HepG2 (cell line): ENCODE measurements at regions not wholly inside any gene's neighbourhood (a gene's known extent, or its start where the extent isn't known, plus 50 kb on each side); places are given as distances from the start of the nearest gene placed in this dataset.

Experiments
- ATAC-seq: fragments of 200-7000 bp; cut with Tn5 transposase; 3 replicates; pipeline ENCODE4 v1.9.1; 2020; ENCODE audit warnings: mild to moderate bottlenecking, moderate library complexity
- BruUV-seq: library from RNA; stranded (reverse); fragments of 400-500 nt; replicated peaks from 2 replicates; lab custom pipeline; 2021; lab: Mats Ljungman, UMichigan
- CTCF ChIA-PET: fragments of 300-600 bp; formaldehyde crosslinking; extraction: SDS; loops from one replicate; lab custom pipeline; 2021; ENCODE audit warnings: low total read pairs, inconsistent platforms, low intra/inter-chr PET ratio; lab: Yijun Ruan, JAX
- POLR2A ChIA-PET: fragments of 350-600 bp; sonication (Branson Sonifier 250); formaldehyde crosslinking; loops from one replicate; lab custom pipeline; 2020; ENCODE audit warnings: antibody characterized with exemption, inconsistent platforms; lab: Yijun Ruan, JAX
- DNase-seq: peaks from one replicate; pipeline ENCODE4 v3.0.0-alpha.2; 2015; ENCODE audit warnings: low spot score
- FAIRE-seq: peaks from 3 replicates; lab custom pipeline; 2011; peaks lifted over from hg19 to GRCh38; lab: Jason Lieb, UNC
- H2AFZ ChIP-seq: one replicate; pipeline ENCODE4 v1.6.1; 2011; ENCODE audit warnings: low read length, inconsistent platforms
- H3K27ac ChIP-seq: fragments of 300-600 bp; 3 replicates; pipeline ENCODE4 v1.8.0; 2011; ENCODE audit warnings: mixed run types, mild to moderate bottlenecking, mixed read lengths, low read length, inconsistent platforms; ENCODE audit not compliant: insufficient read depth; ENCODE audit errors: extremely low read length
- H3K27me3 ChIP-seq, 2 experiments: fragments of 200-600 bp in 1 of 2; 2 replicates in 1 of 2; 3 replicates in 1 of 2; pipeline versions ENCODE4 v1.6.0 to v1.8.0; 2011; ENCODE audit warnings: low read length in 2 of 2, mild to moderate bottlenecking in 2 of 2, moderate library complexity in 2 of 2, inconsistent platforms in 1 of 2; ENCODE audit not compliant: insufficient read depth in 2 of 2, control insufficient read depth in 1 of 2
- H3K36me3 ChIP-seq, 2 experiments: fragments of 200-600 bp in 1 of 2; replicated peaks in 1 of 2; 2 replicates in 1 of 2; 3 replicates in 1 of 2; pipeline versions ENCODE4 v1.5.1 to v1.8.0; 2011; ENCODE audit warnings: low read length in 2 of 2, inconsistent platforms in 1 of 2; ENCODE audit not compliant: insufficient read depth in 2 of 2, control insufficient read depth in 1 of 2
- H3K4me1 ChIP-seq: 2 replicates; pipeline ENCODE4 v1.5.1; 2012; ENCODE audit warnings: low read length, inconsistent platforms; ENCODE audit not compliant: insufficient read depth
- H3K4me2 ChIP-seq: 2 replicates; pipeline ENCODE4 v1.6.0; 2011; ENCODE audit warnings: low read depth, low read length, inconsistent platforms
- H3K4me3 ChIP-seq, 3 experiments: fragments of 200-600 bp in 1 of 3; sonication (generic), shearing (Covaris generic) in 1 of 3; replicated peaks in 1 of 3; 2 replicates each; pipeline ENCODE4 v1.5.1; 2011 to 2016; ENCODE audit warnings: low read length in 3 of 3, inconsistent platforms in 2 of 3, low read depth in 2 of 3, mild to moderate bottlenecking in 2 of 3, control low read depth in 1 of 3, mixed read lengths in 1 of 3; ENCODE audit not compliant: insufficient read depth in 1 of 3
- H3K79me2 ChIP-seq: one replicate; pipeline ENCODE4 v1.6.1; 2011; ENCODE audit warnings: low read length, inconsistent platforms; ENCODE audit not compliant: insufficient read depth
- H3K9ac ChIP-seq: 2 replicates; pipeline ENCODE4 v1.6.0; 2011; ENCODE audit warnings: mild to moderate bottlenecking, low read depth, low read length, inconsistent platforms; ENCODE audit not compliant: insufficient read depth
- H3K9me3 ChIP-seq: 2 replicates; pipeline ENCODE4 v1.5.1; 2012; ENCODE audit warnings: mild to moderate bottlenecking, low read length
- H4K20me1 ChIP-seq: 2 replicates; pipeline ENCODE4 v1.6.0; 2011; ENCODE audit warnings: inconsistent platforms, mild to moderate bottlenecking, low read length, moderate library complexity; ENCODE audit not compliant: insufficient read depth
- CCDC6 ChIP-seq: sonication (generic); formaldehyde crosslinking; IDR thresholded peaks from 2 replicates; pipeline ENCODE4 v1.8.1; 2022; ENCODE audit warnings: mild to moderate bottlenecking, missing genetic modification reagents, moderate library complexity
- FIP1L1 ChIP-seq: fragments of 200-400 bp; formaldehyde crosslinking; IDR thresholded peaks from 2 replicates; pipeline ENCODE4 v1.6.1; 2018; ENCODE audit warnings: low read depth, mild to moderate bottlenecking, low read length, moderate library complexity, borderline replicate concordance; ENCODE audit not compliant: insufficient read depth
- HOXA9 ChIP-seq: sonication (generic); formaldehyde crosslinking; IDR thresholded peaks from 2 replicates; pipeline ENCODE4 v1.8.1; 2022; ENCODE audit warnings: missing genetic modification reagents, mild to moderate bottlenecking, moderate library complexity, borderline replicate concordance
- KMT2A ChIP-seq: sonication (generic); formaldehyde crosslinking; IDR thresholded peaks from 2 replicates; pipeline ENCODE4 v1.4.0; 2020; ENCODE audit warnings: missing genetic modification reagents
- NBN ChIP-seq: fragments of 450-650 bp; conservative IDR thresholded peaks from 2 replicates; pipeline ENCODE4 v1.6.1; 2017
- NFRKB ChIP-seq: fragments of 450-650 bp; IDR thresholded peaks from 2 replicates; pipeline ENCODE4 v1.6.1; 2017
- POGK ChIP-seq: sonication (generic); formaldehyde crosslinking; conservative IDR thresholded peaks from 2 replicates; pipeline ENCODE4 v1.8.0; 2022; ENCODE audit warnings: mild to moderate bottlenecking, moderate library complexity, missing genetic modification reagents
- RNF2 ChIP-seq: fragments of 450-650 bp; conservative IDR thresholded peaks from 2 replicates; pipeline ENCODE4 v1.6.1; 2016; ENCODE audit warnings: low read depth
- SRF ChIP-seq: IDR thresholded peaks from 2 replicates; pipeline ENCODE4 v1.6.1; 2011; ENCODE audit warnings: mild to moderate bottlenecking, low read depth, low read length, moderate library complexity
- THAP11 ChIP-seq: IDR thresholded peaks from 2 replicates; pipeline ENCODE4 v1.6.1; 2016; ENCODE audit warnings: missing biosample characterization, missing genetic modification reagents
- THRA ChIP-seq: sonication (generic); formaldehyde crosslinking; IDR thresholded peaks from 2 replicates; pipeline ENCODE4 v1.4.0; 2020; ENCODE audit warnings: missing genetic modification reagents, borderline replicate concordance
- ZBTB3 ChIP-seq: sonication (generic); formaldehyde crosslinking; IDR thresholded peaks from 2 replicates; pipeline ENCODE4 v1.4.0; 2020; ENCODE audit warnings: low read depth, mild to moderate bottlenecking, moderate library complexity, missing genetic modification reagents, borderline replicate concordance
- ZNF232 ChIP-seq: sonication (generic); formaldehyde crosslinking; IDR thresholded peaks from 2 replicates; pipeline ENCODE4 v1.4.0; 2020; ENCODE audit warnings: missing genetic modification reagents, borderline replicate concordance
- ZNF44 ChIP-seq: sonication (generic); formaldehyde crosslinking; IDR thresholded peaks from 2 replicates; pipeline ENCODE4 v1.5.1; 2020; ENCODE audit warnings: mild to moderate bottlenecking, missing genetic modification reagents
- ZNF556 ChIP-seq: sonication (generic); formaldehyde crosslinking; IDR thresholded peaks from 2 replicates; pipeline ENCODE4 v1.4.0; 2020; ENCODE audit warnings: mild to moderate bottlenecking, missing genetic modification reagents, borderline replicate concordance
- ZNF644 ChIP-seq: IDR thresholded peaks from 2 replicates; pipeline ENCODE4 v1.6.1; 2016; ENCODE audit warnings: low read depth
- ZNF790 ChIP-seq: sonication (generic); formaldehyde crosslinking; IDR thresholded peaks from 2 replicates; pipeline ENCODE4 v1.8.0; 2022; ENCODE audit warnings: missing genetic modification reagents, mild to moderate bottlenecking, borderline replicate concordance
- WGBS: methylation state at CpG from one replicate; pipeline ENCODE4 v1.1.6; 2017; ENCODE audit warnings: low lambda C conversion rate; 5-methylcytosine and 5-hydroxymethylcytosine counted together
- in situ Hi-C: cut with HindIII; loops from 2 replicates; pipeline ENCODE4 v1.10.0; 2017; ENCODE audit warnings: low pct_unique_long_range_greater_than_20kb; ENCODE audit not compliant: extremely low pct_ligation_motif_present
- intact Hi-C: fragments of 100-400 bp; cut with micrococcal nuclease; formaldehyde crosslinking; loops from one replicate; pipeline ENCODE4 v1.10.0; 2022; ENCODE audit not compliant: unreplicated experiment

- ChIA-PET CTCF (no interaction called here), POLR2A (no interaction called here)
- Histone ChIP-seq H3K4me2 (no peak overlapping the region), H3K9ac (no peak overlapping the region), H3K79me2 (no peaks in the 10 kb centered on the region), H2AFZ (no peak overlapping the region), H3K9me3 (no peaks in the 10 kb centered on the region), H3K27me3 (no peaks in the 10 kb centered on the region), H3K4me1 (no peaks in the 10 kb centered on the region), H3K4me3 (no peak overlapping the region), H3K27ac (no peak overlapping the region), H3K36me3 (no peaks in the 10 kb centered on the region), H4K20me1 (no peaks in the 10 kb centered on the region)
- TF ChIP-seq SRF (no peak), KMT2A (CRISPR knock-in tag) (no peak), HOXA9 (CRISPR knock-in tag) (no peak), ZNF232 (CRISPR knock-in tag) (no peak), ZNF644 (CRISPR knock-in tag) (no peak), ZNF790 (CRISPR knock-in tag) (no peak), FIP1L1 (no peak), THAP11 (CRISPR knock-in tag) (no peak), POGK (CRISPR knock-in tag) (no peak), CCDC6 (CRISPR knock-in tag) (no peak), THRA (no peak), ZNF44 (CRISPR knock-in tag) (no peak), RNF2 (no peak), NFRKB (no peak), NBN (no peak), ZBTB3 (CRISPR knock-in tag) (no peak), ZNF556 (CRISPR knock-in tag) (no peak)
- no peak for ATAC-seq
- no peak for FAIRE-seq
- DNase-seq: no peak
- intact Hi-C loops (no loop called here), in situ Hi-C loops (no loop called here)
- WGBS: 0% methylated on average over 2 of the region's 4 CpGs
- no TSS peak for BruUV-seq
These were observed 284.0 kb upstream of the MC4R start for GRCh38 chr18:60656553-60656952.
